HG03097 (cell line): ENCODE measurements at regions not wholly inside any gene's neighbourhood (a gene's known extent, or its start where the extent isn't known, plus 50 kb on each side); places are given as distances from the start of the nearest gene placed in this dataset.
"Not testable (repeated sequence)": the region's sequence is repeated elsewhere in the genome, so short reads cannot be mapped to it uniquely, and the experiment has no call there.

ENCODE experiments used
- ATAC-seq: cut with Tn5 transposase; IDR thresholded peaks from one replicate; pipeline ENCODE4 v1.9.1; 2021; ENCODE audit not compliant: unreplicated experiment, low FRiP score

GRCh38 chr22:47420211-47420610, 657.8 kb downstream of the TBC1D22A start:
- ATAC-seq, result no peak

DNA sequence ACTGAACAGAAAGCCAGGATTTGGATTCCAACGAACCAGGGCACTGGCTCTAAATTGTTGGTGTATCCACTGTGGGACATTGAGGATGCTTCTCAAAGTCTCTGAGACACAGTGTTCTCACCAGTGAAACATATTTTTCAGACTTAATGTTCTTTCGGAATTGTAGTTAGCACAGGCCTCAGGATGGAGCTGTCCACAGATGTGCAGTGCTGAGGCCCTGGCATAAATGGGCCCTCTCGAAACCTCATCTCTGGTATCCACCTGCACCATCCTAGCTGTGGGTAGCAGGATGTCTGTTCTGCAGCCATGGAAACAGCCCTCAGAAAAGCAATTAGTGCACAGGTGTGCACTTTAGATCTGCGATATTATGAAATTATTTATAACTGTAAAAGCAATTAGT, 656.8 kb downstream of the TBC1D22A start:
- no peak for ATAC-seq

DNA sequence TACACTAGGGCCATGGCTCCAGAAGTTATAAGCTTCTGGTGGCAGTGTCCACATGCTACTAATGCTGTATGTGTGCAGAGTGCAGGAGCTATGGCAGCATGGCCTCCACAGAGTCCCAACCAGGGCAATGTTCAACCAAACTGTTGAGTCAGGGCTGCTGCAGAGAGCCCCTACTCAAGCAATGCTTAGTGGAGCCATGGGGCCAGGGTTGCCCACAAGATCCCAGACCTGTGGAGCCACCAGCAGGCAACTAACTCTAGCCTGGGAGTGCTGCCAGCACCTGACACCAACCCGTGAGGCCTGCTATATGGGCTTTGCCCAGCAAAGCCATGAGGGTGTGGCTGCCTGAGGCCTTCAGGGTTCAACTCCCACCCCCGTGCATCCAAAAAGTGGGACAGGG, 655.2 kb downstream of the TBC1D22A start:
- no peak for ATAC-seq

DNA sequence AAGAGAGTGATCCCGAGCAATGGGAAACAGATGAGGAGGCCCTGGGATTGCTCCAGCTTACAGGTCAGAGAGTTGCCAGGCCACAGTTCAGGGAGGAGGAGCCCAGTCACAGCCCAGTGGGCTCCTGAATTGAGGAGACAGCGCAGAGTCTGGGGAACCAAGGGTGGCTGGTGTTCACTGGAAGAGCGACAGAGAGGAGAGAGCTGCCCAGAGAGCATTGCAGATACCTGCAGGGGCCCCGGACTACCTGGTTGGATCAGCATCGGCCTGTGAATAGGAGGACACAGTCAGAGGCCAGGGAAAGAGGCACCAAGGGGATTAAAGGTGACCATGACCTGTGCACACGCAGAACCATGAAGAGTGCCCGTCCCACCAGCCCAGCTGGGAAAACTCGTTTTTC, 648.6 kb downstream of the TBC1D22A start:
- no peak for ATAC-seq

DNA sequence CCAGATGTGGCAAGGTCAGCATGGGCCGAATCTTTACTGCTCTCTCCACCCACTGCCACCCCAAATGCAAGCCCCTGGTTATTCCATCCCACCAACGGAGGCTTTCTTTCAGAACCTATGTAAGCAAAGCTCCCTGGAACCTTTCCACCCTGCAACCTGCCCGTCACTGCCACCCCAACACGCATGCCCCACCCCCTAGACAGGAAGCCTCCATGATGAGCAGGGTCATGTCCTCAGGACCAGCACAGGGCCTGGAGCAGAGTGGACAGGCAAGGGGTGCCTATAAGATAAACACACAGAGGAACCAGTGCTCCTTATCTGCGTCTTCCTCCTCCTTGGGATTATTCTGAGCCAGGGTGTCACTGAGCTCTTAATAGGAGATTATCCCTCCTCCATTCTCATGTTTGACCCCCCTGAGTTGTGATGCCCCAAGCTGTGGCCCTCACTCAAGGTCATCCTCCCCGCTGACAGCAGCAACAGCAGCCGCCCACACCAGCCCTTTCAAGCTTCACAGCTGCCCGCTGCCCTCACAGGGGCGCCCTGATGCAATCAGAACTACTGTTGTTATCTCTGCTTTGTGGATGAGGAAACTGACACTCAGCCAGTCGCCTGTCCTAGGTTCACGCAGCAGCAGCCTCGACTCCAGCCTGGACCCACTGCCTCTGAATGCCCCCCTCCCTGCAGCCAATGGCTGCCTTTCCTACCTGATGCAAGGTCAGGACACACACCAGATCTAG, 647.3 kb downstream of the TBC1D22A start:
- no peak for ATAC-seq

- ATAC-seq, result no peak
Measured at GRCh38 chr22:47408409-47408808, 646.0 kb downstream of the TBC1D22A start.

DNA sequence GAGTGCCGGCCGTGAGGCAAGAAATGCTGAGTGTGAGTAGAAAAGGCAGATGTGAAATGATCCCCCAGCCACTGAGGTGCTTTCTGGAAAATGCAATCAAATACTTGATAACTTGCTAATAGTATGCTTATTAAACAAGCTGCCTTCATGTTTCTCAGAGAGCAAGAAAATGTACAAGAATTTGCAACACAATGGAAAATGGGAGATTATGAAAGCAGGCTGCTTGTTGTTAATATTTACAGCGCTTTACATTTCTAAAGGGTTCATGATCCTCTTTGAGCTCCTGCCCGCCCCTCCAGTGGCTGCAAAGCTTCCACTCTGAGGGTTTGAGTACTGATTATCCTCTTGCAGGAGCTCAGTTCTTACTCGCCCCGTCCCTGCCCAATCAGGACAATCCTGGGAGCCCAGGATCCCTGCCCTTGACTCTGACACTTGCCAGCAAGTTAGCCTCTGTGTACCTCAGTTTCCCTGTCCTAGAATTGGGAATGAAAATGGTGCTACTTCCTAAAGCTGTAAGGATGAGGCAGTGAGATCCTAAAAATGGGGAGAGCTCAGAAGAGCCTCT, 645.1 kb downstream of the TBC1D22A start:
- no peak for ATAC-seq

DNA sequence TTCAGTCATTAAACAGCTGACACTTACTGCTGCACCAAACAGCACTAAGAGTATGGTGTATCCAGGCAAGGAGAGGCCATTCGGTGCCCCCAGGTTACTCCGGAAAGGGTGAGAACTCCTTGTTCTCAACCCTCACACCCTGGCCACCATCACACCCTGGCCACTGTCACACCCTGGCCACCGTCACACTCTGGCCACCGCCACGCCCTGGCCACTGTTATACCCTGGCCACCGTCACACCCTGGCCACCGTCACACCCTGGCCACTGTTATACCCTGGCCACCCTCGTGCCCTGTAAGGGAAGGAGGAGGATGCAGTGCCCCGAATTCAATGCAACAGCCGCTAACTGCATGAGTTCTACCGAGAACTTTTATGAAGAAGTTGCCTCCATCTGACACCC, 644.4 kb downstream of the TBC1D22A start:
- ATAC-seq, result no peak

GRCh38 chr22:47406180-47406834, 643.9 kb downstream of the TBC1D22A start:
- ATAC-seq, result no peak

GRCh38 chr22:47405222-47405621, 642.8 kb downstream of the TBC1D22A start:
- not testable (repeated sequence) for ATAC-seq

GRCh38 chr22:47402876-47403525, 640.6 kb downstream of the TBC1D22A start:
- no peak for ATAC-seq

DNA sequence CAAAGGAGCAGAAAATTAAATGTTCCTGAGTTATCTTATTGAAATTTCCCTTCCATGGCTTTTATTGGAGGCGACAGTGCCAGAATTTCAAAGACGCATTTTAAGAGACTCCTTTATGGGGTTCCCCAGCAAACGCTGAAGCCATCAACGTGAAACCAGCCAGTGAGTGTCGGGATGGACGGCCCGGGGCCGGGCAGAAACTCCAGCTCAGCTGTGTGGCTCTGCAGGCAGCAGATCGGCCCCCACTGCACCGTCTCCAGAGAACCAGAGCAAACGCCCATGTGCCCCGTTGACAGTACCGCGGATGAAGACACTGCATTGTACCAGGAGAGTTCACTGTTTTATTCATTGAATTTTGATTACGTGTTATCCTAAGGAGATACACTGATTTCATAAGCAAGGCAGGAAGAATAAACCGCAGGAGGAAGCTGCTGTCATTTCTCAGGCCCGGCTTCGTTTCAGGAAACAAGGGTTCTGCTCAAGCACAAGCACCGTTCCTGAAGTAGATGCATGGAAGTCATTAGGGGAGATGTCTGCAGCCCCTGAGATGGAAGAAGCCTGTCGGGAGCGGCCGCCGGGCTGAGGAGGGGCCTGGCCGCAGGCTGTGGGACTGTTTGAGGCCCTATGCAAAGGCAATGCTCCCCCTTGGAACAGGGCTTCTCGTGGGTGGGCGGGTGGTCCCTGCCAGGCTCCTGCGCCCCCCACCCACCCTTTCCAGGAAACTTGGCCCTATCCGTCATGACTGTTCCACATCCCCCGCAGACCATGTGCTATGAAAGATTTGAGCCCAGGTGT, 639.7 kb downstream of the TBC1D22A start:
- no peak for ATAC-seq

GRCh38 chr22:47401592-47401898, 639.1 kb downstream of the TBC1D22A start:
- ATAC-seq, result no peak

DNA sequence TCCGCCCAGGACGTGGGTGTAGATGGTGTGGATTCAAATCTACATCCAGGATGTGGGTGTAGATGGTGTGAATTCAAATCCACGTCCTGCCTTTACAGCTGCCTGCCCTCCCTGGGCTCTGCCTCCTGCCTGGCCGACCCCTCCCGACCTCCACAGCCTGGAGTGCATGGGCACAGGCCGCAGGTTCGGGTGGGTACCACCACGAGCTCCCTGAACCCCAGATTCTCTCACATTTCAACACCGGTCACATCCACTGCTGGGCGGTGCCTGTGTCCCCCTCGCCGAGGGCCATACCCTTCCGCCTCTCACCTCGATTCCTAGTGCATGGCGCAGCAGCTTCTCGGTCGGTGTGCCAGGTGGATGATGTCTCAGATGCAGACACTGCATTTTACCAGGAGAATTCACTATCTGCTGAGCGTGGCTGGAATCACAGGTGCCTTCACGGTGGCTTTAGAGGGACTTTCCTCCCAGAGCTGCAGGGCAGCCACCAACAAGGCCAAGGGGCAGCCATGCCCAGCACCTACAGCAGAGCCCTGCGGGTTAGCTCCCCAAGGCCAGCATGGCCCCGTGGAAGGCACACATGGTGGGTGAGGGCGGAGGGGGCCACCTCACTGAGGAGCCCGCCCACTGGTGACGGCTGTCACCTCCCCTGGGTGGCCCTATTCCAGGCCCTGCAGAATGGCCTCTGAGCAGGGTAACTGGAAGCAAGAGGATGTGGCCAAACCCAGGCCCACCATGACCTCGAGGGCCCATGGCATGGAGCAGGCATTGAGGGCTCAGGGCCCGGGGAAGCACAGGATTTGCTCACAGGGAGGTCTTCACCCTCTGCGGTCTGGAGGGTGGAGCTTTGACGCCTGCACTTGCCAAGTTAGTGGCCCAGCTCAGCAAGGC, 638.5 kb downstream of the TBC1D22A start:
- no peak for ATAC-seq

DNA sequence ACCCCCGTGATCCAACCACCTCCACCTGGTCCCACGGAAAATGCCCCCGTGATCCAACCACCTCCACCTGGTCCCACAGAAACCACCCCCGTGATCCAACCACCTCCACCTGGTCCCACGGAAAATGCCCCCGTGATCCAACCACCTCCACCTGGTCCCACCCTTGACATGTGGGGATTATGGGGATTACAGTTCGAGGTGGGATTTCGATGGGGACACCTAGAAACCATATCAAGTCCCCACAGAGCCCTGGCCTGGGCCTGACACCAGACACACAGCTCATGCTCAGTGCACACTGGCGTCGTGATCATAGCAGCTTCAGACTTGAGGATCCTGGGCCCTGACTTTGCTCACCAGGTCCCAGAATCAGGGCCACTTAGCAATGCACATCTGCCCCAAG, 637.7 kb downstream of the TBC1D22A start:
- ATAC-seq, result not testable (repeated sequence)

DNA sequence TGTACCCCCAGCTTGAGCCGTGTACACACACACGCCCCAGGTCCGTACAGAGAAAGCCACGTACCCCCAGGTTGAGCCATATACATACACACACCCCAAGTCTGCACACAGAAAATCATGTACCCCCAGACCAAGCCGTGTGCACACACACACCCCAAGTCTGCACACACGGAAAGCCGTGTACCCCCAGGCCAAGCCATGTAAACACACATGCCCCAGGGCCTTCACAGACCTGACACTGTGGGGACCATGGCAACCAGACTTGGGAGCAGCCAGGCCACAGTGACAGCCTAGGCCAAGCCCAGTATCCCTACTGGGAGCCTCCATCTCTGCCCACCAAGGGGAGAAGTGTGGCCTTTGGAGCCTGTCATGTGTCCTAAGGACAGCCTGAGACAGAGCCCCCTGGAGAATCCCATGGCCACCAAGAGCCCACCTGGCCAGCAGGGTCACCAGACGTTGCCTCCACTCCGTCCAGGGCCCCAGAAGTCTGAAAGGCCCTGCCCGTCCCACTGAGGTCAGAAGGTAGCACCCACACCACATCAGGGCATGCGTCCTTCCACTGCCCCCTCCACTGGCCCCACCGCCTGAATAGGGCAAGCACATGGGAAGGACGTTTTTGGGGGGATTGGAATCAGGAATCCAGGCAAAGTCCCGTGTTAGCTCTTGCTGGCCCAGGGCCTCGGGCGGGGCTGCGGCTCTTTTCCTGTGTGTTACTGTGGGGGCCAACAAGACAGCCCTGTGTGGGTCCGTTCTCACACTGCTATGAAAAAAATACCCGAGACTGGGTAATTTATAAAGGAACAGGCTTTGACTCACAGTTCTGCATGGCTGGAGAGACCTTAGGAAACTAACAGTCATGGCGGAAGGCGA, 636.7 kb downstream of the TBC1D22A start:
- no peak for ATAC-seq

GRCh38 chr22:47398491-47398890, 636.0 kb downstream of the TBC1D22A start:
- ATAC-seq, result no peak

DNA sequence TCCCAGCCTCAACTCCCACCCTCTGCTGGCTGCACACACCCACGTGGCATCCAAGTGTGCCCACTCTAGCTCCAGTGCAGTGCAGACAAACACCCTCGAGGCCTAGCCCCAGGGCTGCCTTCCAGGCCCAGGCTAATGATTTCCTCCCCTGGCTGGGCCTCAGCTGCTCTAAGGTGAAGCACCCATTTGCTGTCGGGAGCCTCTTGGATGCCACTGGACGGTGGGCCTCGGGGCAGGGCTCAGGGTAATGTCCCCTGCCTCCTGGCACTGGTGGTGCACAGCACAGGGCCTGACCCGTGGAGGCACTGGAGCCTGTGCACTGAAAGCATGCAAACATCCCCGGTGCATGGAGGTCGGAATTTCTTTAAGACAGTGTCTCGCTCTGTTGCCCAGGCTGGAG, 635.2 kb downstream of the TBC1D22A start:
- no peak for ATAC-seq

GRCh38 chr22:47396515-47396914, 634.1 kb downstream of the TBC1D22A start:
- ATAC-seq, result no peak
